Inflammatory macrophage treated with lipopolysaccharide for 1 hour (primary cell): ENCODE measurements at regions not wholly inside any gene's neighbourhood (a gene's known extent, or its start where the extent isn't known, plus 50 kb on each side); places are given as distances from the start of the nearest gene placed in this dataset.
"Not testable (repeated sequence)": the region's sequence is repeated elsewhere in the genome, so short reads cannot be mapped to it uniquely, and the experiment has no call there.

Source experiments
- DNase-seq, 2 donors: peaks; one replicate each; pipeline ENCODE4 v3.0.0-alpha.2; 2020 to 2022

DNA sequence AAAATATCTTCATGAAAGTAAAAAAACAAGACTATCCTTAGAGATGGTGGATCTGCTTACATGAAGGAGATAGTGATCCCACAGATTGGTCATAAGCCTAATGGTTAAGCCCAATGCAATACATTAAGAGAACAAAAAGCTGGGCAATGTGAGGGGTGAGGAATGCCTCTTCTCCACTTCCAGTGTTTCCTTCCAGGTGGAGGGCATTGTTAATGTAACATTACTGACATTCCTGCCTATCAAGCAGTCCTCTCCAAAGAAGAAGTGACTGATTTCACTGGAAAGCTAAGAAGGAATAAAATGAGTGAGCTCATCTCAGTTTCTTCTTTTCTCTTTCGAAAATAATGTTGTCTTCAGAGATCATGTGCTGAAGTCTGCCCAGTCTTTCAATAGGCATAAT lies 207.8 kb downstream of the RAB38 start:
- DNase-seq, result no peak

DNA sequence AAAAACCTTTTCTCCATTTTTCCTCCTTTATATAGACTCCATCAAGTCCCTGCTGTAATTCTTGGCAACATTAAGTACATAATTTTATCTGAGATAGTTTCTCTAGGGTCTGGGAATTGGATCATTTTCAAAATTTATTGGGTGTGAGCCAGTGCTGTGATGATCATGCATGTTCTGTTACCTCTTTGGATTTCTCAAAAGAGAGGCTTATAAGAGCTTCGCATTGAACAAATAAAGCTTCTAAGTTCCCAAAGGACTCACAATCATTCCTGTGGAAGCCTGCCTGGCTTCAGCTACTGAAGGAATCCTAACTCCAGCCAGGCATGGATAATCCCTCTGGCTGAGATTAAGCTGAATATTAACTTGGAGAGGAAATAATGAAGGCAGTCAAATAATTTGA lies 208.5 kb downstream of the RAB38 start:
- DNase-seq, result no peak

DNA sequence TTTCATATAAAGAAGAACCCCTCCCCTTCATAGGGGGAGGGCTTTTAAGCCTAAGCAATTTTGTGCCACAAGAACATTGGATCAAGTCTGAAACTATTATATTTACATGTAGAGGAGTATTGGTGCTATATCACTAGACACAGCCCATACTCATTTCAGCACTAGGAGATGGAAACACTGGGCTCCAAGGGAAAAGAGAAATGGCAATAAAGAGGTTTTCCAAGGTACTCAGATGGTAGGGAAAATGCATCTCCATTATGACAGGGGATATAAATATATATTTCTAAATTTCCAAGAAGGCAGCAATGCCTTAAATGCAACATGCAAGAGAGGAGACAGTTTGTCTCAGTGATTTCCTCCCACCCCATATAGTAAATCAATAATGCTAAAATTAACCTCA lies 209.0 kb downstream of the RAB38 start:
- DNase-seq, result no peak

DNA sequence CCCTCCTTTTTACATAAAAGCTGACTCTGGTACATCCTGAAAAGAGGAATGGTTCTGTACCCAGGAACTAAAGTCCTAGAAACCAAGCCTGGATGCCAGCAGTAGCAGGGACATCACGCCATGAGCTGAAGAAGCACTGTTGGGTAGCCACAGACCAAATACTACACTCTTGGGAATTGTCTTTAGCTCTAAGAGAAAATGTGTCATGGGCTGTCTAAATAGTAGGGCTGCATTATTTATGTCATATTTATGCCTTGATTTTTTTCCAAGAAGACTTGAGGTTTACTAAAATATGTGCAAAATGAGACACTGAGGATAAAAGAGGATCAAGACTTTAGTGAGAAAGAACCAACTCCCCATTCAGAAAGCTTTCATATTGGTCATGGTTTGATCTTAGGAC lies 213.6 kb downstream of the RAB38 start:
- no peak for DNase-seq

DNA sequence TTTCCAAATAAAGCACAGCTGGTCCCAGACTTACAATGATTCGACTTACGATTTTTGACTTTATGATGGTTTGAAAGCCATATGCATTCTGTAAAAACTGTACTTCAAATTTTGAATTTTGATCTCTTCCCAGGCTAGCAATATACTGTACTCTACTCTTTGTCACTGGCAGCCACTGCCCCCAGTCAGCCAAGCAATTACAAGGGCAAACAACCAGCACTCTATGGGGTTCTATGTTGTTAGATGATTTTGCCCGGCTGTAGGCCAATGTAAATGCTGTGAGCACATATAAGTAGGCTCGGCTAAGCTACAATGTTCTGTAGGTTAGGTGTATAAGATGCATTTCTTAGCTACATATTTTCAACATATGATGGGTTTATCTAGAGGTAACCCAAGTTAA lies 217.3 kb downstream of the RAB38 start:
- DNase-seq, result no peak

DNA sequence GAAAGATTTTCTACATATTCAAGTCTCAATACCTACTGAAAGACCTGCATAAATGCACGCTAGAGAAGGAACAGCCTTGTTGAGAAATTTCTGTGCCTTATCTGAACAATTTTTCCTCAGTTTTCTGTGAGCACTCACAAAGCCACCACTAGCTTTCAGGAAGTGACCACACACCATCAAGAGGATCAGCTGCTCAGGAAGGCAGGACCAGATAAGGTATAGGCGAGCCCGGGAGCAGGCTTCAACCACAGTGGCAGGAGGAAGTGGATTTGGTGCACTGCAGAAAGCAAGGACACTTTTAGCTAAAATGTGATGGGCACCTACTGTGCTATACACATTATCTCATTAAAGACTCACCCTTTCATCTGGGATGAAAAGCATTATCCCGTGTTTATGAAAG lies 220.8 kb downstream of the RAB38 start:
- DNase-seq, result no peak

DNA sequence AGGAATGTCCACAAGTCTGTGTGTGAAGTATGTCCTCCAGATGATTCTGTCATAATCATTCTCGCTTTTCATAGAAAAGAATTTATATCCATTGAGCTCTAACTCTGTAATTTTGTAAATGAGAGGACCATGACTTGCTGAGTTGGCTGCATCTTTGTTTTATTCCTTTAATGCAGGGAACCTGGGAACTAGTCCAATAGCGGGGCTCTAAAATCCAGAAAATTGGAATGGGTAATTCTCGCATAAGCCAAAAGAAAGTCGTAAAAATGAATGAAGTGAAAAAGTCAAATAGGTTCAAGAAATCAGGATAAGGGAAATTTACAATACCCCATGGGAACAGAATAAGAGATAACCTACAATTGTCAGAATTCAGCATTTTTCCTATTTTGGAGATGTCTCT lies 232.5 kb downstream of the RAB38 start:
- no peak for DNase-seq

DNA sequence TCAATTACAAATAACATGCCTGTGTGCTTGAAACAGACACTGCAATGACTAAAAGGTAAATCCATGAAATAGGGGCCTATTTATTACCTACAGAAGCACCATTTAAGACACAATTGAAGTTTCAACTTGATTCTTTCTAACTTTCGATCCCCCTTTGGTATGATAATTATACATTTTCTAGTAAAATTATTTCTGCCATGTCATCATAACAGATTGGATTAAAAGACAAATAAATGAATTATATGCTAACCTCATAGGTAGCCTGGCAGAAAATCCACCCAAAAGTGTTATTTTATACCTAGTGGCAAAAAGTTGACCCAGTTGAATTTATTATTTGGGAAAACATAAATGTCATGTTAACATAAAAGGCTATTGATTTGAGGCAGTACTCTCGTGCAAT lies 241.1 kb downstream of the RAB38 start:
- no peak for DNase-seq

DNA sequence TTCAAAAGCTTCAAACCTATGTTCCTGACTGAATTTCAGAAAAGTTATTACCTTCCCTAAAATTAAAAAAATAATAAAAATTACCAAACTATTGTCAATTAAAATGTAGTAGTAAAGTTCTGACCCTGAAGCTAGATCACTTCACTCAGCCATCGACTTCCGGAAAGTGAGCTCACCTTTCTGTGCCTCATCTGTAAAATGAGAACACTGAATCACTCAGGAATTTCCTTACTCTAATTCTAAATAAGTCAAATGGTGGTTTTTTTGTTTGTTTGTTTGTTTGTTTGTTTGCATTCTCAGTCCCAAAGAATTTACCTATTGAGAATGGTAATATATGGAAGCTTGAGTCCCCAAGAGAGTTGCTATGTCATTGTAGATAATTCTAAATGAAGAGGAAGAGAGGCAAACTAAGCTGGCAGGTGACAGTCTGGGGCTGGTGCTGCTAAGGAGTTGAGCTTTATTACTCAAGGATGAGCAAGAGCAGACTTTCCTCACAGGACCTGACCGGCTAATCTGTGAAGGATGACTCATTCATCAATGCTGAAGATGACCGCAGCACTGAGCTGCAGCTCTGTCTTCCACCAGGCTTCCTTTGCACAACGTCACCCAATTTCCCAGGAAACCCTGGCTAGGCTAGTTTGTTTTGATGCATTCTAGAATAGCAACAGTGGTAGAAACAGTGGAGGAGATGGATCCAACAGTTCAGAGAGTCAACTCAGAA lies 248.8 kb downstream of the RAB38 start:
- no peak for DNase-seq

DNA sequence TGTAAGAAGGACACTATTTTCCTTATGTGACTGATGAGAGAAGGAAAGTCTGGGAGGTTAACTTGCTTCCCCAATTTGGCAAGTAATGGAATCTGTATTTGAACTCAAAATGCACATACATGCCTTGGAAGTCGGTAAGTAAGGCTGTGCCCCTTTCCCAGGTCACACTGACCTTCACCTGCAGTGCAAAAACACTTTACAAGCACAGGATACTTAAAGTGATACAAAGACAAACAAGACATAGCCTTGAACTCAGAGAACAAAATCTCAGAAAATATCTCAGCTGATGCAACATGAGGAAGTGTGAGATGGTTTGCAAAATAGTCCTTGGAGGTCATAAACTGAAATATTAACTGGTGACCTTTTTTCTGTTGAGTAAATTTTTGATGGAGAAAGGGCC lies 251.1 kb downstream of the RAB38 start:
- no peak for DNase-seq

DNA sequence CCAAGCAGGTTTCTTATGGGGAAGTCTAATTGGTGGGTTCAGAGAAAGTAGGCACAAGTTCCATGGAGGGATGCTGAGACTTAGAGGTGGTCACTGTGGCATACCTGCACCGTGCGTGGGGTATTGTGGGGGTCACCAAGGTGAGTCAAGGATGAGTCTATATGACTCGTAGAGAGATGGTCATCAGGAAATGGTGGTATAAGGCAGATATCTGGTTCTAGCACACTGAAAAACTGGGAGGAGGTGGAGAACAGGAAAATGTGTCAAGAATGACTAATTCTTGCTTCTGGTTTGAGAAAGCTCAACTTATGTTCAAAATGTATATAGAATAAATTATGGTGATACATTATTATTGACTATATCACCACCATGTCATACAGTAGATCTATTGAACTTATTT lies 258.1 kb downstream of the RAB38 start:
- no peak for DNase-seq

DNA sequence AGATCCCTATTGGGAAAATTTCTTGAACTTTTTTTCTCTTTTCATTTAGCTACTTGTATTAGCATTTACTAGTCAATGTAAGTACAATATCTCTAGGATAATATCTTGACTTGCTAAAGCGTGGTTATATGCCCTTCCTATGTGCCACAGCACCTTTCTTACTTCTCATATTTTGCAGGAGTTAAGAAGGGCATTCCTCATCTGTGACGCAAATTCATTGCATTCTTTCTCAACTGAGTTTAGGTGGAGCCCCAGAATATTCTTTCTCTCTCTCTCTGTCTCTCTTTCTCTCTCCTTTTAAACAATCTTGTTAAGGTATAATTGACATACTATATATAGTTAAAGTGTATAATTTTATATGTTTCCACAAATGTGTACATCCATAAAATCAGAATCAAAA lies 266.1 kb downstream of the RAB38 start:
- DNase-seq, result no peak

DNA sequence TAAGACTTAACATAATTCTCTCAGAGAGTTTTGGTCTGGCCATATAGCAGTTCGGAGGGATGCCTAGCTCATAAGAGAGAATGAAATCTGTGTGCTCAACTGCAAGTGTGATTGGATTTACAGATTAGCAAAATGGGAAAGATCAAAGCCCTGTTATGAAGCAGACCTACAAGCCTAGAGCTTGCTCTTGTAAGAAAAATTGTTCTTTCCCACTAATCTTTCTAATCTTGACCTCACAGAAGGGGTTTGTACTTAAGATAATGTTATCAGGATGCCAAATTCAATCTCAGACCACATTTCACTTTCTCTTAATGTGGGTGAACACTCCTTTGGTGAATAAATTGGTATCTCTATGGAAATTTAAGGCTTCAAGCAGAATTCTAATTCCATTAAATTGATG lies 267.2 kb downstream of the RAB38 start:
- no peak for DNase-seq

DNA sequence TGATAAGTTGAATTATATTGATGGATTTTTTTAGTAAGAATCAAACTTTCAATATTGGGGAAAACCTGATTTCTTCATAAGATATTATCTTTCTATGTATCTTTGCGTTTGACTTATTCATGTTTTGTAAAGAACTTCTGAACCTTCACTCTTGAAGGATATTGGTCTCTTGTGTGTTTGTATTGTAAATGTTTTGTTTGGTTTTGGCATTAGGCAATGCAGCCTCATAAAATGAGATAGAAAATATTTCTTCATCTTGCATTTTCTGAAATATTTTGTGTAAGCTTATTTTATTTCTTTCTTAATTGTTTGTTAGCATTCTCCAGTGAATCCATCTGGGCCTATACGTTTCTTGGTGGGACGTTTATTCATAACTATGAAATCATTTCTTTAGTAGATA lies 271.9 kb downstream of the RAB38 start:
- DNase-seq, result no peak

DNA sequence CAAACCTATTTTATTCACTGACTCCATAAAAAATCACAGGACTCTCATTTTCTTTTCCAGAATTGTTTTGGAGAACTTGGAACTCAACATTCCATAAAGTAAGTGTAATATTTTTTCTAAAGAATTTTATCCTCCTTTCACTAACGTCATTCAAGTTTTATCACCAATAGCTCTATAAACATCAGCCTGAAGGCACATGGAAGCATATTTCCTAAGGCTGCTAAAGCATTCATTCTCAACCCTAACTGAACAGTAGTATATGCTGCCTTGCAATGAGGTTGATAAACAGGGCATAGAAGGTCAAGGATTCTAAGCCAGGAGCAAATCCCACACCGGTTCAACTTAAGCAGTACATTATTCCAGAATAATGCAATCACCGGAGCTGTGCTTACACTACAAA lies 273.9 kb downstream of the RAB38 start:
- no peak for DNase-seq

DNA sequence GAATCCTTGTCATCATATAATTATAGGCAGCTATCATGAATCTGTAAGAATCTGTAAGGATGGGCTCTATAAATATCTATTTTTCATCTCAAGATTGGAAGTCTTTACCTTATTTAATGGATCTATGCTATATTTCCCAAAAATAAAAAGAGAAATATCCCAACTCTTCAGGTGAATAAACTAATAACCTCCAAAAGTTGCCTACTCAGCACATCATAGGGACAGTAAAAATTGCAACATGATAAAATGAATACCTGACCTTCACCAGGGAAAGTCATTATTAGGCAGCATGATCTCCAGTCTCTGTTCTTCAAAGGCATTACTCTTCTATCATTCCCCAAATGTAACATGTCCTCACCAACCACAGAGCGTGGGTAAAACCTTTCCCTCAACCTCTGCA lies 277.3 kb downstream of the RAB38 start:
- DNase-seq, result no peak

DNA sequence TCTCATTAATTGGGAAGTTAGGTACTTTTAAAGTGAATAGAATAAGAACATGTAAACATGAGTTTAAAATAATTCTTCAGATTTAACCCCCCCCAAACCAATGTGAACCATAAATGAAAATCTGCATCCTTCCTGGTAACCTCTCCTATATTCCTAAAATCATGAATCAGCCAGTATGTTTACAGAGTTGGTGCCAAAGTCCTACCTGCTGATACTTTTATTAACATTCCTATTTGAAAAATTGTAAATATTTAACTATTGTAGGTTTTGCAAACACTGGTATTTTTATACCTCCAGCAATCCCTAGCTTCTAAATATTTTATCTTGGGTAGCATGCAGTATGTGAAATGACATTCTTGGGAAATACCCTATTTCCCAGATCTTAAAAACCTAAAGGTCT lies 278.2 kb downstream of the RAB38 start:
- DNase-seq, result no peak

DNA sequence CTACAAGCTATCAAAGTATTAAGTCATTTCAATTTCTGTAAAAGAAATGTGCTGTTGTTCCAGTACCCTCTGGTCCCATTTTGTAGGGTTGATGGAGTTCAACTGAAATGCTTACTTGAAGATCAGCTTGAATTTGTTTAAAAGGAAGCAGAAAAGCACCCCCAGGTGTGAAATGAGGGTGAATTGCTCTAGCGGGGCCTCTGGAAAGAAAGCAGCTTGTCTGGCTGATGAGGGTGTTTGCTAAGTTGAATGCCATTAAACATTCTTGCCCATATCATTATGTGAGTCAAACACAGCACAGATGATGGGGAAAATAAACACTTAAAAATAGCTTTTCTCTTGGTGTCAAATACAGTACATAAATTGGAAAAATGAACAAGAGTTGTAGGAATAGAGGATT lies 280.3 kb downstream of the RAB38 start:
- no peak for DNase-seq

DNA sequence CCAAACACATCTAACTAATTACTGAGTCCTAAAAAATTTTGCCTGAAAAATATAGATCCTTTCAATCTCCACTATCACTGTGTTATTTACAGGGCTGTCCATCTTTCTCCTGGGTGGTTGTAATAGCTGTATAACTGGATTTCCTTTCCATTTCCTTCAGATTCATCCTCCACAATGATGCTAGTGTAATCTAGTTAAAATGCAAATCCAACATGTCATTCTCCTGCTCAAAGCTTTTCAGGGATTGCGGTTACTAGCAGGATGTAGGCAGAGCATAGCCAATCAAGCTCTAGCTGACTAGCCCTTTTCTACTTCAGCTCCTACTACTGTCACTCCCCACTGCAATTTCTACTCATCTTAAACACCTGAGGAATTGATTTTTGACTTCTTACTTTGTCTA lies 283.0 kb downstream of the RAB38 start:
- no peak for DNase-seq

DNA sequence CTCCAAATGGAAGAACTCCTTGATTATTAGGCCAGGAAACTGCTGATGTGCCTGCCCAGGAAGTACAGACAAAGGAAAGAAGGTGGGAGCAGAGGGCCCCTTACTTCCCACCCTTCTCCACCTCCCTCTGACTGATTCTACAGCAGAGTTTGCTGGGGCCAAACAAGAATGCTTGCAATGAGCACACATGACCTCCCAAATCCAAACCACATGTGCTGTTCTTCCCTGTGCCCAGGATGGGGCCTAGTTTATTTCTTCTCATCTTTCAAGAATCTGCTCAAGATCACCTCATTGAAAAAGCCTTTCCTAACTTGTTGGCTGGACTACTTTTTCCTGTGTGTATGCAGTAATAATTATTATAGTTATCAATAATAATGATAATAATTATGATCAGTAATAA lies 286.1 kb downstream of the RAB38 start:
- DNase-seq, result no peak

DNA sequence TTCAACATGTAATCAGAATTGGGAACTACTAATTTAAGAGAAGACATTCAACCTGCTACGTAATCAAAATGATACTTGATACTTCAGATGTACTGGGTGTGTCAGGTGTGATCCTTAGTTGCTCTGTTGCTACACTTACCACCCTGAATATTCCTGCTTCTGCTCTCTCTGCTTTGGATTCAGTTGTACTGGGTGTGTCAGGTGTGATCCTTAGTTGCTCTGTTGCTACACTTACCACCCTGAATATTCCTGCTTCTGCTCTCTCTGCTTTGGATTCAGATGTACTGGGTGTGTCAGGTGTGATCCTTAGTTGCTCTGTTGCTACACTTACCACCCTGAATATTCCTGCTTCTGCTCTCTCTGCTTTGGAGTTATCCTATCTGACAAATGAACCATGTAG lies 290.2 kb downstream of the RAB38 start:
- DNase-seq, result not testable (repeated sequence)

DNA sequence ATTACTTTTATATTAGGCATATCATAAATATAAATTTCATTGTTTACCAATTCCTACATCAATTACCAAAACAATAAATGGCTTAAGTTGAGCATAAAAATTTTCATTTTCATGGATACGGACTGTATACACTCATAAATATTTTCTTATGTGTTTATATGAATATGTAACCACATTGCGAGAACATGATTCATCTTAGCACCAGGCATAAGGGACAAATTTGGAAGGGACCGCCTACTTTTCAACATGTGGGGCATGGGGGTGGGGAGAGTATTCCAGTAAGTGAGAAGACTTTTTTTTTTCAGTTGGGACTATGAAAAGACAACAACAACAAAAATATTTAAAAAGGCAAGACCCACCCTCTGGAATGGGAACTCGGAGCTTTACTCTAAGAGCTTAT lies 296.1 kb downstream of the RAB38 start:
- DNase-seq, result no peak

DNA sequence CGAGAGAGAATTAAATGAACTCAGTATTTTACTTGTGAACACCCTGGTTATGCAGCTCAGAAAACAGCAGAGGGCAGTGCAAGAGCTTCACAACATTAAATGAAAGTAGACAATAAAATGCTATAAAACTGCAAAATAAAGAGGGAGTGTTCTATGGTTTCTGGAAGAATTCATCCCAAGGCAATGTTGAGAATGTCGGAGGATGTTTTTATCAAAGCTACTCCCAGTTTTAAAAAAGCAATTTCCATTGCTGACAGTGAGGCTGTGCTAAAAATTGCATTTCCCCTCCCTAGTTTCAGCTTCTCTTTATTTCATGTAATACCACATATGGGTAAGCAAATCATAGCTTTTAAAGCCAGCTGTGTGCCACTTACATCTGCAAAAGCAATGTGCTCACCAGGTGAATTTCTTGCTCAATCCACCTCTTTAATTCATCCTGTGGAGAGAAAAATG lies 296.8 kb downstream of the RAB38 start:
- peak in 1 of 2 donors; percentile 2 for DNase-seq

DNA sequence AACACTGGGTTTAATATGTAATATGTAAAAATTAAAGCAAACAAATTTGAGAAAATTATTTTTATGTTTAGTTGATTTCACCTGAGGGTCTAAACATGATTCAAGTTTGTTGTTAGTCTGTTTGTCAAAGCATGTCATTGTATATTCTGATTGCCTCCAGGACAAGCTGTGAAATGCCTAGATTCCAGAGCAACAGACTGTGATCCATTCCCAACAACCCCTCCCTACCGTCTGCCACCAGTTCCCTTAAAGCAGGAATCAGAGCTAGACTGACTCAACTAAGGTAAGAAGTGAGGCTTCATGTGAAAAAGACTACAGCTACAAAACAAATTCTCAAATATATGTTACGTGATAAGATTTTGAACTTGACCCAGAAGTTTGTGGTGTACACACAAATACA lies 304.2 kb downstream of the RAB38 start:
- DNase-seq, result no peak

DNA sequence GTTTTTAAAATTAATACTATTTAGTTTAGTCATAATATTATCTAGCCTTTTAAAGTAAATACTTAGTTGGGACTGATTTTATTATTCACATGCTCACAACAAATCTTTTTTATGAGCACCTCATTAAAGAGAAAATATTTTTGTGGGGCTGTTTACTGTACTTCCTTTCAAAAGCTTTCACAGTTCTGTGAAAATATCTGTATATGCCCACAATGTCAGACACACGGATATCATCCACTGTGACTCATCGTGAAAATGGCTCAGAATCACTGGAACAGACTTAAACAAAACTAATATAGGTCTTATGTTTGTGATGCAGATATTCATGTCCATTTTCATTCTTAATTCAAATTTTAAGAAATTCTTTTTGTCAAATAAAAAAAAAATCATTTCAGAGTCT lies 305.2 kb downstream of the RAB38 start:
- no peak for DNase-seq

DNA sequence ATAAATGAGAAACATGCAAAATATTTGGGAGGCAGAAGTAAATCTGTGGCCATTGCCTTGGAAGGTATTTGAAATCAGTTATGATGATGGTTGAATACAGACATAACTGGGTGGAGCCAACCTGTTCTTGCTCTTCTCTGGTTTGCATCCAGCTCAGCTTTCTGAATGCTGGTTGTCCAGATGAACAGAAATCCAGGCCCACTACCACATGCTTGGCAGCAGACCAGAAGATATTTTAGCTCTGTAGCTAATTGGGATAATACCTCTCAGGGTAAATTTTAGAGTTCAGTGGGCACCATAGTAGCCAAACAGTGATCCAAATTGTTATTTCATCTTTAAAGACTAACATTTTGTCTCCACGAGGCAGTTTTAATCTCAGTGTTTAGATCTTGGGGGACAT lies 308.3 kb downstream of the RAB38 start:
- no peak for DNase-seq
